ENCODE measurements at regions not wholly inside any gene's neighbourhood (a gene's known extent, or its start where the extent isn't known, plus 50 kb on each side); places are given as distances from the start of the nearest gene placed in this dataset.

GRCh38 chr9:29208670-29209069 lies 1635.4 kb upstream of the C9orf72 start:
- no peak for TF ChIP-seq YY1 (IDR thresholded peaks at IDR 0.05; ENCODE audit: insufficient read depth, insufficient read length)
- TF ChIP-seq SUZ12 (IDR thresholded peaks at IDR 0.05; ENCODE audit: extremely low read depth, insufficient read depth, insufficient read length) = no peak

All from NT2/D1 (cell line).